ENCODE measurements at regions not wholly inside any gene's neighbourhood (a gene's known extent, or its start where the extent isn't known, plus 50 kb on each side); places are given as distances from the start of the nearest gene placed in this dataset.

DNA sequence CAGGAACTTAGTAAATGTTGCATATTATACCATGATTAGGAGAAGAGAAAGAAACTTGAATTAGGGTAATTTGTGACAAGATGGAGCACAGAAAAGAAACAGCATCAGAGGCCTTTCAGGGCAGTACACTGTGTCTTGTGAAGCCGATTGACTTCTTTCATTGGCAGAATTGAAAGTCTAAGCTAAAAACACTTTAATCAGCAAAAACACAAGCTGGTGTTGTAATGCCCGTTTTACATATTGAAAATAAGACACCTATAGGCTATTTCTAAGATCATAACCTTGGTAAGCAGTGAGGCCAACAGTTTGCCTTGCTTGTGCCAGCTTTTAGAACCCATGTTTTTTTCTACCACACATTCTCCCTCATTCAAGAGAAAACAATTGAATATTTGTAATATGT, 1378.1 kb upstream of the NXPH2 start:
- H3K9ac ChIP-seq (ENCODE audit: insufficient read depth in 1 of 2, low read length in 2 of 2): no peak overlapping the region
- H3K9me3 ChIP-seq (ENCODE audit: control insufficient read depth in 4 of 4, insufficient read depth in 3 of 4, low read length in 3 of 4): no peaks in the 10 kb centered on the region
- H3K27ac ChIP-seq (ENCODE audit: low read depth in 1 of 2, low read length in 1 of 2): no peak overlapping the region
- no peak for TF ChIP-seq CTCF (IDR thresholded peaks at IDR 0.05; ENCODE audit: control extremely low read depth, extremely low read depth)
- H3K27me3 ChIP-seq (ENCODE audit: control insufficient read depth in 3 of 3, insufficient read depth in 3 of 3, low read length in 2 of 3): no peaks in the 10 kb centered on the region
- no peaks in the 10 kb centered on the region for H3K4me1 ChIP-seq (ENCODE audit: control insufficient read depth in 5 of 5, insufficient read depth in 5 of 5, low read length in 5 of 5)
- 78 to 80% methylated on average over 2 of the region's 2 CpGs for WGBS, 2 donors
- H3K4me3 ChIP-seq: no peak overlapping the region
- H3K36me3 ChIP-seq (ENCODE audit: control insufficient read depth in 4 of 4, insufficient read depth in 4 of 4, low read length in 4 of 4): no peaks in the 10 kb centered on the region
- DNase-seq (no peak), ATAC-seq (ENCODE audit: insufficient read depth, low FRiP score) (no peak)

- Histone ChIP-seq H3K36me3 (ENCODE audit: control insufficient read depth in 4 of 4, insufficient read depth in 4 of 4, low read length in 4 of 4) (no peaks in the 10 kb centered on the region), H3K9me3 (ENCODE audit: control insufficient read depth in 4 of 4, insufficient read depth in 3 of 4, low read length in 3 of 4) (no peaks in the 10 kb centered on the region), H3K4me3 (no peak overlapping the region), H3K27ac (ENCODE audit: low read depth in 1 of 2, low read length in 1 of 2) (no peak overlapping the region), H3K9ac (ENCODE audit: insufficient read depth in 1 of 2, low read length in 2 of 2) (no peak overlapping the region), H3K4me1 (ENCODE audit: control insufficient read depth in 5 of 5, insufficient read depth in 5 of 5, low read length in 5 of 5) (no peaks in the 10 kb centered on the region), H3K27me3 (ENCODE audit: control insufficient read depth in 3 of 3, insufficient read depth in 3 of 3, low read length in 2 of 3) (no peaks in the 10 kb centered on the region)
- DNase-seq (no peak), ATAC-seq (ENCODE audit: insufficient read depth, low FRiP score) (no peak)
- TF ChIP-seq CTCF (IDR thresholded peaks at IDR 0.05; ENCODE audit: control extremely low read depth, extremely low read depth): no peak
- 62 to 63% methylated on average over 5 of the region's 5 CpGs for WGBS, 2 donors
These were observed 1377.6 kb upstream of the NXPH2 start for GRCh38 chr2:140157816-140158215.

DNA sequence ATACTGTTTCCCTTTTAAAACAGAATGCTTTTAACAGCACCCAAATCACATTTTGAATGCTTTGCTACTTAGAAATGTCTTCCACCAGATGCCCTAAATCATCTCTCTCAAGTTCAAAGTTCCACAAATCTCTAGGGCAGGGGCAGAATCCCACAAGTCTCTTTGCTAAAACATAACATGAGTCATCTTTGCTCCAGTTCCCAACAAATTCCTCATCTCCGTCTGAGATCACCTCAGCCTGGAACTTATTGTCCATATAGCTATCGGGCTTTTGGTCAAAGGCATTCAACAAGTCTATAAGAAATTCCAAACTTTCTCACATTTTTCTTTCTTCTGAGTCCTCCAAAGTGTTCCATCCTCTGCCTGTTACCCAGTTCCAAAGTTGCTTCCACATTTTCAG, 1374.5 kb upstream of the NXPH2 start:
- WGBS, 2 donors: 87 to 96% methylated on average over 2 of the region's 2 CpGs
- Histone ChIP-seq H3K4me3 (no peak overlapping the region), H3K36me3 (ENCODE audit: control insufficient read depth in 4 of 4, insufficient read depth in 4 of 4, low read length in 4 of 4) (no peaks in the 10 kb centered on the region), H3K27me3 (ENCODE audit: control insufficient read depth in 3 of 3, insufficient read depth in 3 of 3, low read length in 2 of 3) (no peaks in the 10 kb centered on the region), H3K9ac (ENCODE audit: insufficient read depth in 1 of 2, low read length in 2 of 2) (no peak overlapping the region), H3K9me3 (ENCODE audit: control insufficient read depth in 4 of 4, insufficient read depth in 3 of 4, low read length in 3 of 4) (no peaks in the 10 kb centered on the region), H3K4me1 (ENCODE audit: control insufficient read depth in 5 of 5, insufficient read depth in 5 of 5, low read length in 5 of 5) (no peaks in the 10 kb centered on the region), H3K27ac (ENCODE audit: low read depth in 1 of 2, low read length in 1 of 2) (no peak overlapping the region)
- TF ChIP-seq CTCF (IDR thresholded peaks at IDR 0.05; ENCODE audit: control extremely low read depth, extremely low read depth): no peak
- DNase-seq (no peak), ATAC-seq (ENCODE audit: insufficient read depth, low FRiP score) (no peak)

DNA sequence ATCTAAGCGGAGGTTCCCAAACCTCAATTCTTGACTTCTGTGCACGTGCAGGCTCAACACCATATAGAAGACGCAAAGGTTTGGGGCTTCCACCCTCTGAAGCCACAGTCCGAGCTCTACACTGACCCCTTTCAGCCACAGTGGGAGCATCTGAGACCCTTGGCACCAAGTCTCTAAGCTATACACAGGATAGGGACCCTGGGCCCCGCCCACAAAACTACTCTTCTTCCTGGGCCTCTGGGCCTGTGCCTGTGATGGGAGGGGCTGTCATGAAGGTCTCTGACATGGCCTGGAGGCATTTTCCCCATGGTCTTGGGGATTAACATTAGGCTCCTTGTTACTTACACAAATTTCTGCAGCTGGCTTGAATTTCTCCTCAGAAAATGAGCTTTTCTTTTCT, 1374.1 kb upstream of the NXPH2 start:
- Histone ChIP-seq H3K27me3 (ENCODE audit: control insufficient read depth in 3 of 3, insufficient read depth in 3 of 3, low read length in 2 of 3) (no peaks in the 10 kb centered on the region), H3K4me3 (no peak overlapping the region), H3K27ac (ENCODE audit: low read depth in 1 of 2, low read length in 1 of 2) (no peak overlapping the region), H3K4me1 (ENCODE audit: control insufficient read depth in 5 of 5, insufficient read depth in 5 of 5, low read length in 5 of 5) (no peaks in the 10 kb centered on the region), H3K36me3 (ENCODE audit: control insufficient read depth in 4 of 4, insufficient read depth in 4 of 4, low read length in 4 of 4) (no peaks in the 10 kb centered on the region), H3K9me3 (ENCODE audit: control insufficient read depth in 4 of 4, insufficient read depth in 3 of 4, low read length in 3 of 4) (no peaks in the 10 kb centered on the region), H3K9ac (ENCODE audit: insufficient read depth in 1 of 2, low read length in 2 of 2) (no peak overlapping the region)
- ATAC-seq (ENCODE audit: insufficient read depth, low FRiP score): no peak
- WGBS, 2 donors: 75 to 77% methylated on average over 5 of the region's 5 CpGs
- no peak for TF ChIP-seq CTCF (IDR thresholded peaks at IDR 0.05; ENCODE audit: control extremely low read depth, extremely low read depth)
- DNase-seq: no peak

Measured in lung (tissue), 11 donors.